22Rv1 (cell line): ENCODE measurements at regions not wholly inside any gene's neighbourhood (a gene's known extent, or its start where the extent isn't known, plus 50 kb on each side); places are given as distances from the start of the nearest gene placed in this dataset.

Source experiments
- ZFX ChIP-seq: fragments of 450-650 bp; IDR thresholded peaks from 2 replicates; pipeline ENCODE4 v1.6.1; 2017; ENCODE audit warnings: antibody characterized with exemption, borderline replicate concordance
- TF ChIP-seq, protein P1 (sequence below): fragments of 450-650 bp; IDR thresholded peaks from 2 replicates; pipeline ENCODE4 v1.5.1; 2017; ENCODE audit warnings: mild to moderate bottlenecking

GRCh38 chr2:145835665-145836064 is 1315.7 kb upstream of the ZEB2 start:
- TF ChIP-seq, protein P1, sequence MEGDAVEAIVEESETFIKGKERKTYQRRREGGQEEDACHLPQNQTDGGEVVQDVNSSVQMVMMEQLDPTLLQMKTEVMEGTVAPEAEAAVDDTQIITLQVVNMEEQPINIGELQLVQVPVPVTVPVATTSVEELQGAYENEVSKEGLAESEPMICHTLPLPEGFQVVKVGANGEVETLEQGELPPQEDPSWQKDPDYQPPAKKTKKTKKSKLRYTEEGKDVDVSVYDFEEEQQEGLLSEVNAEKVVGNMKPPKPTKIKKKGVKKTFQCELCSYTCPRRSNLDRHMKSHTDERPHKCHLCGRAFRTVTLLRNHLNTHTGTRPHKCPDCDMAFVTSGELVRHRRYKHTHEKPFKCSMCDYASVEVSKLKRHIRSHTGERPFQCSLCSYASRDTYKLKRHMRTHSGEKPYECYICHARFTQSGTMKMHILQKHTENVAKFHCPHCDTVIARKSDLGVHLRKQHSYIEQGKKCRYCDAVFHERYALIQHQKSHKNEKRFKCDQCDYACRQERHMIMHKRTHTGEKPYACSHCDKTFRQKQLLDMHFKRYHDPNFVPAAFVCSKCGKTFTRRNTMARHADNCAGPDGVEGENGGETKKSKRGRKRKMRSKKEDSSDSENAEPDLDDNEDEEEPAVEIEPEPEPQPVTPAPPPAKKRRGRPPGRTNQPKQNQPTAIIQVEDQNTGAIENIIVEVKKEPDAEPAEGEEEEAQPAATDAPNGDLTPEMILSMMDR, result no peak
- no peak for TF ChIP-seq ZFX
